Activated CD8-positive, alpha-beta memory T cell treated with anti-CD3 and anti-CD28 coated beads for 1 hour (primary cell): ENCODE measurements at regions not wholly inside any gene's neighbourhood (a gene's known extent, or its start where the extent isn't known, plus 50 kb on each side); places are given as distances from the start of the nearest gene placed in this dataset.

Experiments used
- DNase-seq, 2 donors: peaks; one replicate each; pipeline ENCODE4 v3.0.0-alpha.2; 2020; ENCODE audit warnings: low read depth in 1 of 2; ENCODE audit errors: extremely low read depth in 1 of 2

DNA sequence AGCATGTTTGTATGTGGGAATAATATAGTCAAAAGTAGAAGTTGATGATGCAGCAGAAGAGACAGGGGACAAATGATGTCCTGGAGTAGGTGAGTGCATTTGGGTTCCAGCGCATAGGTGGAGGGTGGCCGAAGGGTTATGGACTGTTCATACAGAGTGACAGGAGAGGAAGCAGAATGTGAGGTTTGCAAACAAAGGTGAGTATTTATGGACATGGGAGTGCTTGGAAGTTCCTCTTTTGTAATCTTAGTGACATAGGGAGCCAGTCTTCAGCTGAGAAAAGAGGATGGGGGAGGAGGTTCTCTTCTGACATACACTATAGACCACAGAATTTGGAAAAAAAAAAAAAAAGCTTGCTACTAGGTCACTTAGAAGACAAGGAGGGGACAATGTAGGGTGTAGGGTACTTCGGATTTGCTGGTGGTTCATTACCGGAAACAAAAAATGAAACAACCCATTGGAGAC lies 331.6 kb downstream of the DLEU7 start:
- no peak for DNase-seq

GRCh38 chr13:50512474-50513299 lies 330.8 kb downstream of the DLEU7 start:
- peak in 1 of 2 donors; percentile 12 for DNase-seq

GRCh38 chr13:50513300-50513877 lies 330.1 kb downstream of the DLEU7 start:
- DNase-seq = no peak

DNA sequence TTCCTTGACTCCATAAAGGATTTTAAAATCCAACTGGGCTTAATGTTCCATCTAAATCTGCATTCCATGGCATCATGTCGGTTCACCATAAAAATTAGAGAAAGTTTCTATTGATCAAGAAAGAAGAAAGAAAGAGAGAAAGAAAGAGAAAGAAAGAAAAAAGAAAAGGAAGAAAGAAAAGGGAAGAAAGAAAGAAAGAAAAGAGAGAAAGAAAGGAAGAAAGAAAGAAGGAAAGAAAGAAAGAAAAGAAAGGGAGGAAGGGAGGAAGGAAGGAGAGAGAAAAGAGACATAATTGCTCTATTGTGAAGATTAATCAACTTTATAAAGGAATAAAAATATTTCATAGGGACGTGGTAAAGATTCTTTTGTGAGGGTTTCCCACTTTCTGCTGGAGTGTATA lies 329.2 kb downstream of the DLEU7 start:
- no peak for DNase-seq

GRCh38 chr13:50518131-50518530 lies 325.4 kb downstream of the DLEU7 start:
- no peak for DNase-seq

- no peak for DNase-seq
Measured at GRCh38 chr13:50518781-50519201, 324.7 kb downstream of the DLEU7 start.

GRCh38 chr13:50519866-50520265 lies 323.6 kb downstream of the DLEU7 start:
- DNase-seq = no peak

GRCh38 chr13:50521006-50521830 lies 322.3 kb downstream of the DLEU7 start:
- DNase-seq = no peak

GRCh38 chr13:50521831-50522149 lies 321.7 kb downstream of the DLEU7 start:
- no peak for DNase-seq

- no peak for DNase-seq
Measured at GRCh38 chr13:50522506-50522905, 321.0 kb downstream of the DLEU7 start.

DNA sequence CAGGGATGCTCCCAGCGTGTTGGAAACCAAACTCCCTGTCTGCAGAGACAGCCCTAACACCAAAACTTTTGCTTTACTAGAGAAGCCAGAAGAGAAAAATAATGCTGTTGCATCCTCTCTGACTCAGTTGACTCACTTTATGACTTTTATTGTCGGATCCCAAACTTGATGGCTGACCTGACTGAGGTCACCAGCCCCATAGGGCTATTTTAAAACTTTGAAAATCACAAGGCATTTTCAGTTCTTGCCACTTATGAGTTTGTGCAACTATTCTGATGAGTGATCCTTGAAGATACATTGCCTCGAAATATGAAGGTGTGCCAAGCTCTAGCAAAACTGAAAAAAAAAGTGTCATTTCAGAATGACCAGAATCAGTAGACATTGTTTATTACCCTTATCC lies 320.2 kb downstream of the DLEU7 start:
- no peak for DNase-seq

DNA sequence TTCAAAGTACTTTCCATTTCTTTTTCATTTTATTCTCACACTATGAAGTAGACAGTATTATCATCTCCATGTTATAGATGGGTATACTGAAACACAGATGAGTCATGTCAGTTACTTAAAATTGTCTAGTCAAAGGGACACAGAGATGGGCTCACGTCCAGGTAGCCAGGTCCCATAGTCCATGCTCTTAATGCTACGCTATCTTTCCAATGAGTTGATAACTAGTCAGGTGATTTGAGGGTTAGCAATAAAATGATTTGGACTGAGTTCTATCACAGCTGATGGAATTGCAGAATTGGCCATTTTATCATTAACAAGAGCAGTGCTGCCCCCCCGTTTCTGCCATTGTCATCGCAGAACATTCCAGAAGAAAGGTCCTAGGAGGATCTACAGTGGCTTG lies 318.9 kb downstream of the DLEU7 start:
- no peak for DNase-seq

- no peak for DNase-seq
Measured at GRCh38 chr13:50526661-50527071, 316.8 kb downstream of the DLEU7 start.

DNA sequence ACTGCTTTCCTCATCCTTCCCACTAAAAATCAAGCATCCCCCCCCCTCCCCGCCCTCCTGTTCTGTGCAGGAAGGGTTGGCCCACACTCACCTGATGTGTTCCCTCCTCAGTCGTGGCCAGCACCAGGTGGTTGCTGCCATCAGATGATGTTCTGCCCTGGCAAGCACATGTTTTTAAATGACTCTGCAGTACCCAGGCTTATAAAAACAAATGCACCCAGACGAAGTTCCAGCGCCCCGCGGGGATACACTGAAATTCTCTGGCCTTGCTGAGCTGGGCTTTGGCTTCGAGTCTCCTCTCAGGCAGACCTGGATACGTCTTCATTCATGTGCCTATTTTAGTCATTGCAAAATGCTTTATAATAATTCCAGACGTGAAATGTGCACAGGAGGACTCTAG lies 316.3 kb downstream of the DLEU7 start:
- no peak for DNase-seq

GRCh38 chr13:50527612-50528509 lies 315.6 kb downstream of the DLEU7 start:
- no peak for DNase-seq

DNA sequence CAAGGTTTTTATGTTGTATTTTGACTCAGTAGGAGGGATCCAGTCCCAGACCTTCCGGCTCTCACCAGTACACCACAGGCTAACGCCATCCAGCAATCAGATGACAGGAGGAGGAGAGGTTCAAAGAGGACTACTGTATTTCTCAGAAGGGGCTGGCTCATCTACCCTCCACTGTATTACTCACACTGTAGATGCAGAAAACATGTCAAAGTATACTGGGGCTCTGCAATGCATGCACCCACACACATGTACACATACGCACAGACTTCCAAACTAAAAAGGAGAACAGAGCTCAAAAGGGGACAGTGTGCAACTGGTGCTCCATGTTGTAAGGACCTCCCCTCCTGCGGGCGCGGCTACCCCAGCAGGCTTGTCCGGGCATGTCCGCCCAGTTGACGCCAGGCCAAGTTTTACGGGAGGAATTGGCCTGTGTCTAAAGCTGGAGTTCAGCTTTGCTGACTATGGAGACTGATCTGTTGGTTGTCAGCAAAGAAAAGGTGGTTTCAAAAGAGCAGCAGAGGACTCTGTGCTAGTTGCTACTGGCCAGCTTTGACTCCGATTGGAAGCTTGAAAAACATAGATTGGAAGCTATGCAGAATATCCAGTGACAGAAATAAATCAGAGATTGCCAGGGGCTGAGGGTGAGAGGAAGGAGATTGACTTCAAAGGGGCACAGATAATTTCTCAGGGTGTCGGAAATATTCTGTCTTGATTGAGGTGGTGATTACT lies 314.2 kb downstream of the DLEU7 start:
- DNase-seq = no peak

DNA sequence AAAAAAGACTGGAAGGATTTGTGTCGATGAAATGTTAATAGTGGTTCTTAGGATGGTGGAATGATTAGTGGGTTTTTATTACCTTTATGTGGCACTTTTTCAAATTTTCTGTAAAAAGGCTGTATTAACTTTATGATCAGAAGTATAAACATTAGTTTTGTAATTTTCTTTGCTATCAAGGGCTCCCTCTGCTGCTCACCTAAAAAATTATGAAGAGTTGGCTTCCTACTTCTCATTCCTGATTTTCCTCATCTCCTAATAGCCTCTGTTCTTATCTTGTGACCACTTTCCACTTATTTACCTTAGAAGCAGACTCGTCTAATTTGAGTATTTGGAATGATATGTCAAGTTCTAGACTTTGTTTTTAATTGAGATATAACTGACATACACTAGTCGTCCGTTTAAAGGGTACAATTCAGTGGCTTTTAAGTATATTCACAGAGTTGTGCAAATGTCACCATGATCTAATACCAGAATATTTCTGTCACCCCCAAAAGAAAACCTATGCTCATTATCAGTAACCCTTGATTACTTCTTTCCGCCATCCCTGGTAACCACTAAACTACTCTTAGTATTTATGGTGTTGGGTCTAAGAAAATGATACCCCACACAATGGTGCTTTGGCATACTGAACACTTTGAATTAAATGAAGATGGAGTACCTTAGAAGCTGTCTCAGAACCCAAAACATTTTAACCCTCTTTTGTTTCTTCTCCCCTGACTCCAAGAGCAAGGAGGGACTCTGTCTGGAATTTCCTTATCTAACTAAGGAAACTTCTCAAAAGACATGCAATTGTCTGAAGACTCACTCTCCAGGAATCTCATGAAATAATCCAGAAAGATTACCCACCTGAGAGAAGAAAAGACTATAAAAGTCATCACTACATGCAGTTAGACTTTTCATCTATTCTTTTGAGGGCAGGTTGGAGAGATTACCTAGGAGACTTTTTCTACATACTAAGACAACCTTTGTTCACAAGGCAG lies 311.3 kb downstream of the DLEU7 start:
- DNase-seq = no peak

DNA sequence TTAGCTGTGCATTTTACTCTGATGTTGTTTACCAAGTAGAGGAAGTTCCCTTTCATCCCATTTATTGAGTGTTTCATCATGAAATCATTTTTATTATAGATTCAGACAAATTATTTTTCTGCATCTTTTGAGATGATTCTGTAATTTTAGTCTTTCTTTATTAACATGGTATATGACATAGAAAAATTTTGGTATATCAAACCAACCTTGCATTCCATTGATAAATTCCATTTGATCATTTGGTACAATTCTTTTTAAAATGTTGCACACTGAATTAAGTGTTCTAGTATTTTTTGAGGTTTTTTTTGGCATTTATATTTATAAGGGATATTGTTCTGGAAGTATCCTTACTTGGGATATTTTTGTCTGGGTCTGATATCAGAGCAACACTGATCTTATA lies 308.4 kb downstream of the DLEU7 start:
- DNase-seq = no peak

DNA sequence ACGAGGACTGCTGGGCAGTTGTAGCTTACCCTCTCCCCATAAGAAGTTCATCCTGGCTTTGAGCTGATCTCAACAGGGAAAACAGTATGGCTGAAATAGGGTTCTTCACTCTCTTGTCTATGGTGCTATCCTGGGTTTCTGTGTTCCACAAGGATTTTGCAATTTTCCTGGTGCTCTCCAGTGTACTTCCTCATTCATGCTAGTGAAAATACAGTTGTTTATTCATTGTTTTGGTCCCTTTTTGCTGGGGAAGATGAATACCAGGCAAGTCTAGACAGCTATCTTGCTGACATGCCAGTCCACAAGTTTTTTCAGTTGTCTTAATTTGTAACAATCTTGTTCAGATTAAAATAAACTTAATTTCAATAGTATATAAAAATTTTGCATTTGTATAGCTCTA lies 306.5 kb downstream of the DLEU7 start:
- DNase-seq = no peak
